CD4-positive, alpha-beta T cell treated with Interleukin-6 for 4 hours (primary cell): ENCODE measurements at regions not wholly inside any gene's neighbourhood (a gene's known extent, or its start where the extent isn't known, plus 50 kb on each side); places are given as distances from the start of the nearest gene placed in this dataset.

ENCODE experiments used
- DNase-seq: peaks from one replicate; pipeline ENCODE4 v3.0.0-alpha.2; 2020; ENCODE audit warnings: mixed read lengths

DNA sequence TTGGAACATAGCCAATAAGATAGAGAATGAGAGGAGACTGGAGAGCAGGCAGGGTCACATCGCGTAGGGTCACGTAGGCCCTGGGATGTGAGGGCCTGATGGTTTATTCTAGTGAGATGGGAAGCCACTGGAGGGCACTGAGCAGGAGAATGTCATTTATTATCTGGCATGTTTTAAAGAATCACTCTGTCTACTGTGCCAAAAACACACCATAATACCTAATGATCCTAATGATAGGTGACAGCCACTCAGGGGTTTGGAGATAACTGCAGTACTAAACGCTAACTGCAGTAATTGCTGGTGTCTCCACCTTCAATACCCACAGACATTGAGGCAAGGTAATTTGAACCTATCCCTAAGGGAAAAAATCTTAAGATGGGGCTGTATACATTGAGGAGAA is 185.4 kb downstream of the TTLL7 start:
- DNase-seq = no peak

DNA sequence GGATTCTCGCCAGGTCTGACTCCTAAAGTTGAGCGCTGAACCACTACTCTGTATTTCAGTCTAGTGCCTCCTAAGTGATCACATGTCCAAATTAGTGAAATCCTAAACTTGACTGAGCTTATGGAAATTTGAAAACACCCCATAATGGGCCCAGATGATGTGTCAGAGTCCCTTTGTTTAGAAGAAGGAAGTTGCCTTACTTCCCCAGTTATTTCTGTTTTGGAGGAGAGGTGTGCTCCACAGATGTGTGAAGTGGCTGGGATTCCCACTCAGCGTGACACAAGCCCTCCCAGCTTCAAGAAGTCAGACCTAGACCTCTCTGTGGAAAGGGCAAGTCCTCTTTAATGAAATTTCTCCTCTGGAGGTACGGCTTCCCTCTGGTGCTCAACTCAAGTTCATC is 188.8 kb downstream of the TTLL7 start:
- DNase-seq = no peak

DNA sequence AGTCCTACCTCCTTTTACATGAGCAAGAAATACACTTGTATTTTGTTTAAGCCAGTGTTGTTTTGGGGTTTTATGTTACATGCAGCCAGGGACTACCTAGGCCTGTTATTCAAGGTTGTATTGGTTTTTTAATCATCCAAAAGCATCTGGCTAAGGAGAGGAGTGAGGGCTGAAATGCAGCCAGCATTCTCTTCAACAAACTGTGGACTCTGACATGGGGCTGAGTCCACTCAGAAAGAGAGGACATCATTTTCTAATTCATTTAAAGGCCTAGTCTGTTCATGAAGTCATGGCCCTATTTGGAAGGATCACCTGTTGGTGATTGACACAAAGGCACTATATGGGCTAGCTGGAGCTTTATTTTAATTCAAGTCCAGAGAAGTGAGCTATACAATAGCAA is 190.4 kb downstream of the TTLL7 start:
- no peak for DNase-seq

DNA sequence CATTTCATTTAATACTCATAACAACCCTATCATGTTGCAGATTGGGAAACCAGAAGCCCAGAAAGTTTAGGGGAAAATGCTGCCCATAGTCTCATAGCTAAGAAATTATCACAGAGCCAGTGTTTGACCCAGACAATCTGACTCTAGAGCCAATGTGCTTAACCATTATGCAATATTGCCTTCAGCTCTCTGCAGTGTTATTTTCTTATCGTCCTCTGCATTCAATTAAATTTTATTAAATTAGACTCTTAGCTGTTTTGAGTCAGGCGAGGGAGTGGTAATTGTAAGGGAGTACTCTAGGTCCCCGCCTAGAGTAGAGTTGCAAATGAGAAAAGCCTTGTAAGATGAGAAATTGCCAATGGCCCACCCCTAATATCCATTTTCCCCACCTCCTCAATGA is 191.1 kb downstream of the TTLL7 start:
- DNase-seq = no peak

GRCh38 chr1:83807231-83807630 is 191.7 kb downstream of the TTLL7 start:
- no peak for DNase-seq

DNA sequence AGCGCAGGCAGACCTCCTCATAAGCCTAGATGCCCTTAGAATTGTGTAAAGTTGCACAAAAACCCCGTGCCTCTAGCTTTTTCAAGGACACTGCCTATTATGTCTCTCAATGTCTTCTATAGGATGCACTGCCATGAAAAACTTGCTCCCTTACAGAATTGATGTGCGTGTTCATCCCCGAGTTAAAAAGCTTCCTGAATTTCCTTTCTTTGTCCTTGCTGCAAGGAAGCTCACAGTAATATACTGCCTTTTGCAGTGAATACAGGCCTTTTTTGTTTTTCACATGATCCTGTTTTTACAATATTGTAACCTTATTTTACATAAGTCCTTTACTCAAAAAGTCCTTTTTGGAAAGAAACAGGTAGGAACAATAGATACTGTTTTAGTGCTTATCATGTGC is 193.0 kb downstream of the TTLL7 start:
- DNase-seq = no peak

DNA sequence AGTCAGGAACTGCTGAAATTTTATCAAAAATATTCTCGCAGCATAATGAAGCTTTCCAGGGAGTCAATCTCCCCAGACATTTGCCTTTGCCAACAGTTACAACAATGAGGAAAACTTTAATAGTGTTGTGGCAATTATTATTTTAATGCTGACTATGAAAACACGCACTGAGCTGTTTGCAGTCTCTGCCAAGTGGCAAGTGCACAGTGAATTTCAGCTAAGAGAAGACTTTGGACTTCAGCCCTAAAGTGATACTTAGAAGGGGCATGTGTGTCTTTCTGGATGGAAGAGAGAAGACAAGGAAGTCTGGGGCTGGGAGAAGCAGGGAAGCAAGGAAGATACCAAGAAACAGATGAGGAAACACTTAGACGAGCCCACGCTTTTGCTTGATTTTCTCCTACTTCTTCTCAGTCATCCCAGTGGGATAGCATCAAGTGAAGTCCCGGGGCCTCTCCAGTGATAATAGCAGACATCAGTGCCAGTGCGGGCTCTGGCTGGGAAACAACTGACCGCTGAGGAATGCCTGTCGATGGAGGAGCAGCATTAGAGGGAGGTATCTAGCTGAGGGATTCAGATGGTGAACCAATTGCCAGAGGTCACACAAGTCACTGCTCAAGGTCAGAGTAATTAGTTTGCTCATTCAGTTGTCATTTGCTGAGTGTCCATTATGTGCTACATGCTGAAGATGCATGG is 196.3 kb downstream of the TTLL7 start:
- no peak for DNase-seq

DNA sequence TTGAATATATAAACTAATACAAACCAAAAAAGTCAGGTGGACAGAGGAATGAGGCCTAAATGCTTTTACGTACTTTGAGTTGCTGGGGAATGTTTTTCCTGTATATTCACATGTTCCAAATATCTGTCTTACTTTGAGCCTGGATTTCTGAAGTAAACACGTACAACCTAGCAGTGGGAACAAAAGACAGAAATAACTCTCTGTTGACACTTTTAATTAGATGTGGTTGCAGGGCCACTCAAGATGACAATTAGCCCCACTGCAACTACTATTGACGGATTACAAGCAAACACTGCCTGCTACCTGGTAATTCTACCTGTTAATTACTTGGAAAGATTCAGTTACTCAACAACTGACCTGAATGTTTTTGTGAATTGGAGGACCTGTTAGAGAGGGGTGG is 196.9 kb downstream of the TTLL7 start:
- no peak for DNase-seq

GRCh38 chr1:83800066-83800465 is 198.9 kb downstream of the TTLL7 start:
- DNase-seq = no peak

- DNase-seq = no peak
Measured at GRCh38 chr1:83799594-83799993, 199.3 kb downstream of the TTLL7 start.

DNA sequence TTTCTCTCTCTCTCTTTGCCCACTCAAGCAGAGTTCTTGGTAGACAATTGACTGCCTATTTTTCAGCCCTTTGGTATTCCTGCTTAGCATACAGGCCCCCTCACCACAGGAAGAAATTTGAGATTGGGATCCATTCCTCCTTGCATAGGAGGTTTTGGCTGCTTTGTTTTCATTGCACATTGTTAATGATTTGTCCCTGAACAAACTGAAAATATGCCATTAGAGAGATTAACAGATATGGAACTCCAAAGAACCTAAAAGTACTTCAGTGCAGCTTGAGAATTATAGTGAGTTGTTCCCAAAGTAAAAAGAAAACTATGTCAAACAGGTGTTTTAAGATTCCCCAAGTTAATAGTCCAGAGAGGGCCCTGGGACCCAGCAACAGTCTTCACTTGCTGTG is 200.0 kb downstream of the TTLL7 start:
- DNase-seq = no peak

DNA sequence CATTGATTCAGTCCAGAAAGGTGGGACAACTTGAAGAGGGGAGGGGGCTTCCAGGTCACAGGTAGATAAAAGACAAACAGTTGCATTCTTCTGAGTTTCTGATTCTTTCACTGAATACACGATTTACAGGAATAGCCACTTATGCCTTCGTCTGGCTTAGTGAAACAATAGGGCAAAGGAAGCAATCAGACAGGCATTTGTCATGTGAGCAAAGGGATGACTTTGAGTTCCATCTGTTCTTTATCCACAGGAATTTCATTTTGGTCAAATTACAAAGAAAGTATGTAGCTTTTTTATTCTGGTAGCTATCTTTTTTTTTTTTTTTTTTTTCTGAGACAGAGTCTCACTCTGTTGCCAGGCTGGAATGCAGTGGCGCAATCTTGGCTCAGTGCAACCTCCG is 202.5 kb downstream of the TTLL7 start:
- no peak for DNase-seq

DNA sequence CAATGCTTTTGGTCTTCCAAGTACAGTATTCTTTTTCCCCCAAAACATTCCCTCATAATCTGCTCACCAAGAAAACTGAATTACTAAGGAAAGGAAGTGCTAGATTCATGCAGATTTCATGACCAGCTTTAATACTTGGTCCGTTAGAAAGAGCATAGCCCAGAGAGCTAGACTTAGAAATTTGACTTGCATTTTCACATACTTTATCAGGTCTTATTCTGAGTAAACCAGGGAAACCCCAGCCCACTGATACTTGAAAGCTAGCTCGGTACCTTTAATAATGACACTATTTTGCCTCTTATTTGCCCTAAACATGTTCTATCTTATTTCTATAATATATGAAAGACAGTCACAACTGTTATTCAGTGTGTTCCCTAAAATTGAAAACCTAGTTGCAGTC is 204.5 kb downstream of the TTLL7 start:
- DNase-seq = no peak

- no peak for DNase-seq
Measured at GRCh38 chr1:83791821-83792437, 207.0 kb downstream of the TTLL7 start.

DNA sequence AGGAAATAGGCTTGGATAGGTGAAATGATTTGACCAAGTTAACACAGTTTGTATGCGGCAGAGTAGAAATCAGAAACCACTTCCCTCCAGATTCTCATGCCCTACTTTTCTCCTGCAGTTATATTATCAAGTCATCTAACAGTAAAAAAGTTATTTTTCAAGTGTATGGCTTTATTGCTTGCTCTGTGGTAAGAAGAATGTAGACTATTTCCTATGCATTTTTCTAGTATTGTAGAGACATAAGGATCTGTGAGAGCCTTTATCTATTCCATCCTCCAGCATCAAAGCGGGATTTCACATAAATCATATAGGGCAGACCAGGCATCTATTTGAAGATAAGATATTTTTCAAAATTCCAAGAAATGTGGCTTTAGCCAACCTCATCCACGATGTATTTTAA is 208.5 kb downstream of the TTLL7 start:
- no peak for DNase-seq

- DNase-seq = no peak
Measured at GRCh38 chr1:83787246-83787998, 211.5 kb downstream of the TTLL7 start.

DNA sequence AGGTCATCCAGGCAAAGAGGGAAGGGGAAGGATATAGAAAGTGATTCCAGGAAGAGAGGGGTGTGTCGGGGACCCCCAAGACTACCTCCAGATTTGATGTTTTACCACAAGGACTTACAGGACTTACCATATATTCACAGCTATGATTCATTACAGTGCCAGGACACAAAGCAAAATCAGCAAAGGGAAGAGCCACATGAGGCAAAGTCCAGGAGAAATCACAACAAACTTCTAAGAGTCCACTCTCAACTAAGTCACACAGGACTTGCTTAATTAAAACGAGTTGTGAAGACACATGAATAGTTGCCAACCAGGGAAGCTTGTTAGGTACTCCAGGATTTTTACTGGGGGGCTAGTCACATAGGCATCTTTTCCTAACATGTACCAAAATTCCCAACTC is 217.3 kb downstream of the TTLL7 start:
- DNase-seq = no peak

DNA sequence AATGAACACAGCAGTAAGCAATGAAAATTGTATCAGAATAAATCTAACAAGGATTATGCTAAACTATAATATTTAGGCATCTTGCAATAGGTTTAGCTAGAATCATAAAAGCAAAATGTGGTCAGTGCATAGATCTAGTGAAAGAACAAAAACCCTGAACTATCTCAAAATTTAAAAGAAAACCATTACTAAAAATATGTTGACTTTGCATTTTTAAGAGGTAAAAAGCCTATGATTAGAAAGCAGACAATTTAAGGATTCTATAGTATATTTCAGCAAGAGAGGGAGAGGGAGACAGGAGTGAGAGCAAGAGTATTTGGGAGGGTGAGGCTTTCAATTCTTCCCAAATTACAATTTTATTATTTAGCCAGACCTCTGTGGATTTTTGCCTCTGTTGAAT is 219.4 kb downstream of the TTLL7 start:
- no peak for DNase-seq

DNA sequence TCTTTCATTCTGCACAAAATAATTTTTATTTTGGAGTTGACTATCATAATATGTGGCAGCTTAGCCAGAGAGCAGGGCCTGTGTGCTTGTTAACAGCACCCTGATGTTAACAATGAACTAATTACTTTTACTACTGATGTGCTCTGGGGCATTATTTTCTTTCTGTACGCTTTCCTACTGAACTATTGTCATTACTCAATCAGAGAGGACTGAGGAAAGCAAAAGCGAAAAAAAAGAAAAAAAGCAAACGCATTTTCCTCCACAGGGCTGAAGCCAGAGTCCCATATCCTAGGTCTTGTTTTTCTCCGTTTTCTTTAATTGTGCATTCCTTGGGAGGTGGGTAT is 221.2 kb downstream of the TTLL7 start:
- DNase-seq = no peak

GRCh38 chr1:83776913-83777757 is 221.8 kb downstream of the TTLL7 start:
- DNase-seq = no peak

DNA sequence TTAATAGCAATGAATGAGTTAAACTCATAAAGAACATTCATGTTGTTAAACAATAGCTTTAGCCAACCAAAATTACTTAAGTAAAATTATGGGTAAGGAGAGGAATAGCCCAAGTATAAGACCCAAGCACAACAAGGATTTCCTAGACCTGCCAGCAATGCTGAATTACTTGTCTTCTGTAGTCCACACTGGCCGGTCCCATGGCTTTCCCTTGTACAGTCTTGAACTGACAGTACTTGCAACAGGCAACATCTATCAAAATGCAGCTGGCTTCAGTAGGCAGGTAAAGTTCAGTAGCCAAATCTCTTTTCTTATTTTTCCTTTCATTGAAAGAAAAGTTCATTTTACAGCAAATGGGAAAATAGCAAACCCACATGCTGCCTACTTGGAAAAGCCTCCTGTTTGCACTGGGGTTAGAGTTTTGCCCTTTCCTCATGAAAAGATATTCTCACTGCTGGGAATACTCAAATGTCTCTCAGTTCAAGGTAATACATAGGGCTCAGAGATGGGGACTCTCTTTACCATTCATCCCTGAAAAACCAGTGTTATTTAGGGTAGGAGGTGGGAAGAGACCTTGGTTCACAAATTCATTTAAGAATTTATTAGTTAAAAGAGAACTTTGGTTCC is 222.8 kb downstream of the TTLL7 start:
- DNase-seq = no peak

DNA sequence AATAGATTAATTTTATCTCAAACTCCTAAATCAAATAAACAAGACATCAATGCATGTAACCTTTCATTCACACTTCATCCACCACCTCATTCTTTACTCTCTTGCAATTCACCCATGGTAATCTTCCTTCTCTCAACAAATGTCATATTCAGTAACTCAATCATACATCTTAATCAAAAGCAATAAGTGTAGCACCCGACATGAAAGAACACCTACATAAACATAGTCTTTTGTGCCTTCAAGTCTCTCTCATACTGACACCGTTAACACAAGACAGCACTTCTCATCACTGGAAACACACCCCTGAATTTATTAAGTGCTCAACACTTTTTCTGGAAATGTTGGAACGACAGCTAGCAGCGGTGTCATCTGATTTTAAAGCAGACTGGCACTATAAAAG is 225.9 kb downstream of the TTLL7 start:
- DNase-seq = no peak

DNA sequence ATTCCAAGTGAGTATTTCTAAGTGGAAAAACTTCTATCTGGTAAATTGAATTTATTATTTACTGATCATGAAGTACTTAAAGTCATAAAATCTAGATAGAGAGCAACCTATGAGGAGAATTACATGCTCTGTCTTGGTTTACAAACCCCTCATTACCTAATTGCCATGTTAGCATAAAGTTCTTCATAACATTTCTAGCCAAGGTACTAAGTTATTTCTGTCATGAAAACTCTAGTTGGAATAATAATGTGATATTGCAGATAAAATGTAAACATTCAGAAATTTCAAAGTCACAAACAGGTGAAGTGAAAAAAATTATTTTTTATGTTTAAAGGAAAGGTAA is 228.6 kb downstream of the TTLL7 start:
- no peak for DNase-seq
